GM12872 (cell line): ENCODE measurements at regions not wholly inside any gene's neighbourhood (a gene's known extent, or its start where the extent isn't known, plus 50 kb on each side); places are given as distances from the start of the nearest gene placed in this dataset.

ENCODE experiments used
- CTCF ChIP-seq: IDR thresholded peaks from 3 replicates; pipeline ENCODE4 v1.5.1; 2011; ENCODE audit warnings: low read depth, mild to moderate bottlenecking, low read length, moderate library complexity; ENCODE audit not compliant: insufficient read depth

GRCh38 chr4:142923619-142924018 lies 77.5 kb upstream of the INPP4B start:
- TF ChIP-seq CTCF: no peak

- TF ChIP-seq CTCF: no peak
These were observed 79.1 kb upstream of the INPP4B start for GRCh38 chr4:142925161-142925560.

- no peak for TF ChIP-seq CTCF
These were observed 81.6 kb upstream of the INPP4B start for GRCh38 chr4:142927721-142928120.

GRCh38 chr4:142929526-142929925 lies 83.4 kb upstream of the INPP4B start:
- TF ChIP-seq CTCF: no peak

GRCh38 chr4:142933207-142933606 lies 87.1 kb upstream of the INPP4B start:
- TF ChIP-seq CTCF: no peak

GRCh38 chr4:142940425-142941330 lies 94.6 kb upstream of the INPP4B start:
- TF ChIP-seq CTCF: no peak

GRCh38 chr4:142944565-142944964 lies 98.5 kb upstream of the INPP4B start:
- no peak for TF ChIP-seq CTCF
